ENCODE measurements at regions not wholly inside any gene's neighbourhood (a gene's known extent, or its start where the extent isn't known, plus 50 kb on each side); places are given as distances from the start of the nearest gene placed in this dataset.
"Not testable (repeated sequence)": the region's sequence is repeated elsewhere in the genome, so short reads cannot be mapped to it uniquely, and the experiment has no call there.

DNA sequence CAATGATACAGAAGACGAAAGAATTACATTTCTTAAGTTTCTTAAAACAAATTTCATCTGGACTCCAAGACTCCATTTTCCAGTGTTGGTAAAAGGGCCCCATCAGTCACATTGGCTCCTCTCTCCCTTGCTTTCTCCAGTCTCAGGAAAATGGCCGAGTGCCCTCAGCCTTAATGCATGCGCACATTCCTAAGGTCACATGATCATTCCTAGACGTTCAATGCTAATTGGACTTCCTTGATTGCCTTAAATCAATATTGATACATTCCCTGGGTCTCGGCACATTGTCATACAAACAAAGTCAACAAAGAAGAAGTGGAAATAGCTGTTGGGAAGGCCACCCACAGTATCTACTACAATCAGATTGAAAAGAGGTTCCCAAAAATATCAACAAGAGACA is 413.6 kb upstream of the GRAMD2B start:
- DNase-seq (ENCODE audit: extremely low read depth, low read depth): no peak
- TF ChIP-seq, protein P1, sequence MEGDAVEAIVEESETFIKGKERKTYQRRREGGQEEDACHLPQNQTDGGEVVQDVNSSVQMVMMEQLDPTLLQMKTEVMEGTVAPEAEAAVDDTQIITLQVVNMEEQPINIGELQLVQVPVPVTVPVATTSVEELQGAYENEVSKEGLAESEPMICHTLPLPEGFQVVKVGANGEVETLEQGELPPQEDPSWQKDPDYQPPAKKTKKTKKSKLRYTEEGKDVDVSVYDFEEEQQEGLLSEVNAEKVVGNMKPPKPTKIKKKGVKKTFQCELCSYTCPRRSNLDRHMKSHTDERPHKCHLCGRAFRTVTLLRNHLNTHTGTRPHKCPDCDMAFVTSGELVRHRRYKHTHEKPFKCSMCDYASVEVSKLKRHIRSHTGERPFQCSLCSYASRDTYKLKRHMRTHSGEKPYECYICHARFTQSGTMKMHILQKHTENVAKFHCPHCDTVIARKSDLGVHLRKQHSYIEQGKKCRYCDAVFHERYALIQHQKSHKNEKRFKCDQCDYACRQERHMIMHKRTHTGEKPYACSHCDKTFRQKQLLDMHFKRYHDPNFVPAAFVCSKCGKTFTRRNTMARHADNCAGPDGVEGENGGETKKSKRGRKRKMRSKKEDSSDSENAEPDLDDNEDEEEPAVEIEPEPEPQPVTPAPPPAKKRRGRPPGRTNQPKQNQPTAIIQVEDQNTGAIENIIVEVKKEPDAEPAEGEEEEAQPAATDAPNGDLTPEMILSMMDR (IDR thresholded peaks at IDR 0.05; ENCODE audit: low read depth, low read length): no peak

DNA sequence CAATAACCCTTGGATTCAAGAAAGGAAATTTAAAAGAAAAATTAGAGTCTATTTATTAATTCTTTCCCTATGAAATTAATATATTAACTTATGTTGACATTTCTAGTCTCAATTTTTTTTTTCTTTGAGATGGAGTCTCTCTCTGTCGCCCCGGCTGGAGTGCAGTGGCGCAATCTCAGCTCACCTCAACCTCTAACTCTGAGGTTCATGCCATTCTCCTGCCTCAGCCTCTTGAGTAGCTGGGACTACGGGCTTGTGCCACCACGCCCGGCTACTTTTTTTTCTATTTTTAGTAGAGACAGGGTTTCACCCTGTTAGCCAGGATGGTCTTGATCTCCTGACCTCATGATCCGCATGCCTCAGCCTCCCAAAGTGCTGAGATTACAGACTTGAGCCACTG is 411.7 kb upstream of the GRAMD2B start:
- DNase-seq (ENCODE audit: extremely low read depth, low read depth): not testable (repeated sequence)

DNA sequence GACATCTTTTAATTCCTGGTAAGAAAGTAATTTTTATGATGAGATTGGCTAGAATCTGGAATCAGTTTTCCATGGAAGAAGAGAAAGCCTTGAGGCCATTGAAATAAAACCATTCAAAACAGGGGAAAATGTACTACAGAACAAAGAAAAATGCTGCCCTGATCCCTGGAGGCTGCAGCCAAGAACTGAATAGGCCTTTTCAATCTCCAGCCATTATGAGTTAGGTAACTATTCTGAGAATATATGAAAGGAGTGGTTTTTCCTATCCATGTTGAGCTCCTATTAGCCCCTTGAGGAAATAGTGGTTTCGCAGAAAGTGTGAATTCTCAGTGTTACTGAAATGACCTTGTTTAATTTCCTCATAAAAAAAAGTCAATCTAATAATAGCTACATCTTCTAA is 408.5 kb upstream of the GRAMD2B start:
- DNase-seq (ENCODE audit: extremely low read depth, low read depth): no peak
- TF ChIP-seq, protein P1 (IDR thresholded peaks at IDR 0.05; ENCODE audit: low read depth, low read length): no peak

DNA sequence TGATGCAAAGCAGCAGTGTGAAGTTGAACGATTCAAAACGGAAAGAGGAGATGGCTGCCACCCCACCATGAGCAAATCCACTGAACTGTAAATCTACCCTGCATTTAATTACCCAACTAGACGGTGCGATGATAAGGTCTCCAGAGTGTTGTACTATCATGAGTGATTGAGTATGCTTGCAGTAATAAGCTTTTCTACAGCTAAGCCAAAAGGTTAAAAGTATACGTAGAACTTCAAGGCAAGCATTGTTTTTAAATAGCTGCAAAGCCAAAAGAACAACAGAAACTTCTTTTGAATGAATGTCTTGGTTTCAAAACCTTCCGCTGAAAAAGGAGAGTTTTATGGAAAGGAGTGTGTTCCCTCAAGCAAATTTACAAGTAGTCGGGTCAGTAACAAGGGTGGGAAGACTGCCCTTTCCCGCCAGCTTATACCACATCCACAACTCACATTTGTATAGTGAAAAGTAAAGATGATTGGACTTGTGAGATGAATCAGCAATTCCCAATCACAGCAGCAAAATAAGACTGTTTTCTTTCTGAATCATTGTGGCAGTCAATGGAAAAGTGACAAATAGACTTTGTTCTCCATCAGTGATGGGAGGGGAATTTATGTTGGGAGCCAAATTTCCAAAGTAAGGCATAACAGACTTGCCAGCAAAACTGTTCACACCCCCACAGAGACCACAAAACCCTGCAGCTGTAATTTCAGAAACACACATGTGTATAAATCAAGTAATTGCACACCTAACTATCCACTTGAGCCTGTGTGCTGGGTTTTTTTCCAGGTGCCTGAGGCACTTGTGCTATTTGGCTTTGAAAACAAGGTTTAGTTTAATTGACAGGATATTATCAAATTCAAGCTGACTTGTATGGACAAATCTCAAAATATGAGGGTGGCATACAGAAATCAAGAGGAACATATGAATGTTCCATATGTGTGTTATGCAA is 407.7 kb upstream of the GRAMD2B start:
- TF ChIP-seq, protein P1 (IDR thresholded peaks at IDR 0.05; ENCODE audit: low read depth, low read length): no peak
- DNase-seq (ENCODE audit: extremely low read depth, low read depth): peak; percentile 16

DNA sequence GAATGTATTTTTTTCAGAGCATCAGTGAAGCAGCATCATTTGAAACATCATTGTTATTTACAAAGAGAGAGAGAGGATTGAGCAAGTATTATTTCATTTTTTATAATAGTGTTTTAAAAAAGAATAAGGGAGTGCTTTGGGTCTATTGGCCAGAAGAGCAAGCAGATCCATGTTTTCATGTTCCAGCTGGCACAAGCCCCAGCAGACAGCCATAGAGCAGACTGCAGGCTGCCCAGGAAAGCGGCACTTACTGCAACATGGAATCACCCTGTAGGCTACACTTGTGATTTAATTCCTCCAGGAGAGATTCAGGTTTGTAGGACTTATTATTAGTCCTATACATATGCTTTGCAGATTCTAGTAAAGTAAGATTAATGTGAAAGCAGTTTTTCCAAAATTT is 407.0 kb upstream of the GRAMD2B start:
- TF ChIP-seq, protein P1 (IDR thresholded peaks at IDR 0.05; ENCODE audit: low read depth, low read length): no peak
- no peak for DNase-seq (ENCODE audit: extremely low read depth, low read depth)

DNA sequence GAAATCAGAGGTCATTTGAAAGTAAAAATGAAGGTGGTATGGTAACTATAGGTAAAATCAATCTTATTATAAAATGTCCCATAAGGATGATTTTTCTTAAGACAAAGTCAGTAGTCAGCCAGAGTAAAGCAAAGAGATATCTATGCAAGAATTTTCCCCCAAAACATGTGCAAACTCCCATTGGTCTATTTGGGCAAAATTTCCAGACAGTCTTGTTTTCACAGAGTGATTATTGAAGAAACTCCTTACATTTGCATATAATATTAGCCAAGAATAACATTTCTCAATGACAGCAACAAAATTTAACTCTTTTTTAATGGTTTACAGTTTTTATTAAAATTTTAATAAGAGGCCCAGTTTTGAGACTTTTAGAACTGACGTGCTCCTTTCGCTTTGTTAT is 406.1 kb upstream of the GRAMD2B start:
- no peak for DNase-seq (ENCODE audit: extremely low read depth, low read depth)
- TF ChIP-seq, protein P1 (IDR thresholded peaks at IDR 0.05; ENCODE audit: low read depth, low read length): no peak

DNA sequence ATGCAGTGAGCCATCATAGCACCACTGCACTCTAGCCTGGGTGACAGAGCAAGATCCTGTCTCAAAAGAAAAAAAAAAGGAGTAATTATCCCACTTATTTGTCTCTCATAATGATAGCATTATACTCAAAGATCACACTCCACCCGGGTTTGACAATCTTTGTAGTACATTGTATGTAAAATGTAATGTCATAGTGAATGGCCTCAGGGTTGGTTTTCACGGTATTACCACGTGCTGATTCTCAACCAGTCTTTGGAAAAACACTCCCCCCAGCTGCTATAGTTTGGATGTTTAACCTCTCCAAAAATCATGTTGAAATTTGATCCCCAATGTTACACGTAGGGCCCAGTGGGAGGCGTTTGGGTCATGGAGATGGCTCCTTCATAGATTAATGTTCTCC is 402.4 kb upstream of the GRAMD2B start:
- DNase-seq (ENCODE audit: extremely low read depth, low read depth): no peak
- TF ChIP-seq, protein P1 (IDR thresholded peaks at IDR 0.05; ENCODE audit: low read depth, low read length): no peak

Measured in AG09319 (cell line).